Tibial nerve (tissue), 4 donors: ENCODE measurements at regions not wholly inside any gene's neighbourhood (a gene's known extent, or its start where the extent isn't known, plus 50 kb on each side); places are given as distances from the start of the nearest gene placed in this dataset.

Source experiments
- DNase-seq, 2 donors: peaks; one replicate each; pipeline ENCODE4 v3.0.0-alpha.2; 2019; ENCODE audit warnings: low spot score in 2 of 2
- H3K27ac ChIP-seq, 4 donors: fragments of 200-600 bp; sonication (generic) in 3 of 4; one replicate each; pipeline ENCODE4 v1.5.1; 2017 to 2019; ENCODE audit warnings: mild to moderate bottlenecking in 1 of 4
- H3K27me3 ChIP-seq, 2 donors: fragments of 200-600 bp; sonication (generic) in 1 of 2; one replicate each; pipeline versions ENCODE4 v1.5.1 to v1.6.0; 2017 to 2019
- H3K36me3 ChIP-seq, 3 donors: fragments of 200-600 bp; sonication (generic); one replicate each; pipeline ENCODE4 v1.5.1; 2018 to 2019
- H3K4me1 ChIP-seq, 4 donors: fragments of 200-600 bp; sonication (generic) in 3 of 4; one replicate each; pipeline ENCODE4 v1.5.1; 2017 to 2019
- H3K4me3 ChIP-seq, 4 donors: fragments of 200-600 bp; sonication (generic) in 3 of 4; one replicate each; pipeline ENCODE4 v1.5.1; 2017 to 2019; ENCODE audit warnings: mild to moderate bottlenecking in 1 of 4, moderate library complexity in 1 of 4
- H3K9me3 ChIP-seq, 4 donors: fragments of 200-600 bp; sonication (generic) in 3 of 4; one replicate each; pipeline ENCODE4 v1.5.1; 2017 to 2019
- CTCF ChIP-seq, 5 experiments: fragments of 200-600 bp in 3 of 5; fragments of 450-650 bp in 2 of 5; sonication (generic) in 3 of 5; IDR thresholded peaks; one replicate each; pipeline ENCODE4 v1.5.1; 2016 to 2019; ENCODE audit warnings: antibody characterized with exemption in 5 of 5, mild to moderate bottlenecking in 3 of 5, moderate library complexity in 2 of 5
- EP300 ChIP-seq, 2 donors: sonication (generic); formaldehyde crosslinking; IDR thresholded peaks; one replicate each; pipeline ENCODE4 v1.6.1; 2017; ENCODE audit warnings: antibody characterized with exemption in 2 of 2, mild to moderate bottlenecking in 1 of 2
- POLR2A ChIP-seq, 2 donors: fragments of 450-650 bp; IDR thresholded peaks; one replicate each; pipeline ENCODE4 v1.6.1; 2017; ENCODE audit warnings: antibody characterized with exemption in 2 of 2, mild to moderate bottlenecking in 2 of 2, moderate library complexity in 2 of 2
- WGBS, 2 donors: methylation state at CpG; one replicate each; pipeline ENCODE4 v1.1.5; 2018; 5-methylcytosine and 5-hydroxymethylcytosine counted together

GRCh38 chr14:28589792-28590191, 176.8 kb upstream of the FOXG1 start:
- no peaks in the 10 kb centered on the region for H3K4me1 ChIP-seq
- H3K27ac ChIP-seq: no peak overlapping the region
- WGBS, 2 donors: 43 to 53% methylated on average over 1 of the region's 1 CpG
- no peaks in the 10 kb centered on the region for H3K9me3 ChIP-seq
- no peaks in the 10 kb centered on the region for H3K27me3 ChIP-seq
- no peak for DNase-seq
- no peaks in the 10 kb centered on the region for H3K36me3 ChIP-seq
- H3K4me3 ChIP-seq: no peak overlapping the region
- TF ChIP-seq CTCF (IDR thresholded peaks at IDR 0.05) (no peak), POLR2A (IDR thresholded peaks at IDR 0.05) (no peak), EP300 (IDR thresholded peaks at IDR 0.05) (no peak)

DNA sequence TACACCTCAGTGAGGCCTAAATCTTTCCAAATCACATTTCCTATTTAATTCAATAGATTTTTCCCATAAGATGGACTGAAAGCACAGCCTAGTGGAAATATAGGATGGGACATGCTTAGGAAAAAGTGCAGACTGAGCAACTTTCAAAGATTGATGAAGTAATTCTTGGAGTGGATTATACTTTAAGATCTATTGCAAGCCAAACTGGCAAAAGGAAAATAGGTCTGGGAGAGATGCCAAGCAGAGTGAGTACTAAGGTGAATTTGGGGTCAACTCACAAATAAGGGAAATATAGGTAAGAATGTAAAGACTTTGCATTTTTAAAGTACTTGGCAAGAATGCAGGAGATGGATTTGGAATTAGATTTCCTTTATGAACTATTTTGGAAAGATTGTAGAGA, 170.2 kb upstream of the FOXG1 start:
- TF ChIP-seq CTCF (IDR thresholded peaks at IDR 0.05) (no peak), EP300 (IDR thresholded peaks at IDR 0.05) (no peak), POLR2A (IDR thresholded peaks at IDR 0.05) (no peak)
- no peak for DNase-seq
- H3K9me3 ChIP-seq: no peaks in the 10 kb centered on the region
- no peak overlapping the region for H3K27ac ChIP-seq
- H3K4me3 ChIP-seq: no peak overlapping the region
- H3K27me3 ChIP-seq: no peaks in the 10 kb centered on the region
- H3K4me1 ChIP-seq: no peaks in the 10 kb centered on the region
- H3K36me3 ChIP-seq: no peaks in the 10 kb centered on the region

- Histone ChIP-seq H3K9me3 (no peaks in the 10 kb centered on the region), H3K4me1 (no peaks in the 10 kb centered on the region), H3K27me3 (no peaks in the 10 kb centered on the region), H3K4me3 (no peak overlapping the region), H3K36me3 (no peaks in the 10 kb centered on the region), H3K27ac (no peak overlapping the region)
- no peak for DNase-seq
- TF ChIP-seq POLR2A (IDR thresholded peaks at IDR 0.05): no peak
- TF ChIP-seq EP300 (IDR thresholded peaks at IDR 0.05): no peak
- no peak for TF ChIP-seq CTCF (IDR thresholded peaks at IDR 0.05)
- WGBS, 2 donors: 65 to 69% methylated on average over 2 of the region's 2 CpGs
Observed at GRCh38 chr14:28599191-28599590, 167.4 kb upstream of the FOXG1 start.

DNA sequence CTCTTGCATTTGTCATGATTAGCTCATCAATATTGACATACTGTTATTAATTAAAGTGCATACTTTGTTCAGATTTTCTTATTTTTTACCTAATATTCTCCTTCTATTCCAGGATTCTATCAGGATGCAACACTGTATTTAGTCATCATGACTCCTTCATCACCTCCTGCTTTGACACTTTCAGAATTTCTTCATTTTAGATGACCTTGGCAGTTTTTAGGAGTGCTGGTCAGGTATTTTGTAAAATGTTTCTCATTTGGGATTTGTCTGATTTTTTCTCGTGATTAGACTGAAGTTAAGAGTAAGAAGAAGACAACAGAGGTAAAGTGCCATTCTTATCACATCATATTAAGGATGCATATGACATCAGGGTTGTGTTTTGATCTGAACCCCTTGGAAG, 167.0 kb upstream of the FOXG1 start:
- H3K27ac ChIP-seq: no peak overlapping the region

DNA sequence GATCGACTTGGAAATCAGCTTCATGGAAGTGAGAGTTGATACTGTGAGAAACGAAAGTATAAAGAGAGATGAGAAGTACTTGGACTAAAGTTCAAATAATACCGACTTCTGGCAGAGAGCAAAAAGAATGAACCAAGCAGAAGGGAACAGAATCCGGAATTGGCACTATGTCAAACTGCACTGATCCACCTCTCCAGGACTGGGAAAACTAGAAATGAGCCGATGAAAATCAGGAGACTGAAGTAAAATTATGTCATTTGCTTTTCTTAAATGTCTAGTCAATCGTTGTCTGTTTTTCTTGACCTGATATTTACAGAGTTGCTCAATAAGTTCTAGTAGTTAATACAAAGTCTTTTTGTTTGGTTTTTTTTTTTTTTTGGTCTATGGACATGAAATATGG, 163.0 kb upstream of the FOXG1 start:
- WGBS, 2 donors: 26 to 30% methylated on average over 6 of the region's 6 CpGs
- H3K9me3 ChIP-seq: no peaks in the 10 kb centered on the region
- no peak overlapping the region for H3K27ac ChIP-seq
- H3K4me1 ChIP-seq: no peaks in the 10 kb centered on the region
- H3K36me3 ChIP-seq: no peaks in the 10 kb centered on the region
- no peak for TF ChIP-seq CTCF (IDR thresholded peaks at IDR 0.05)
- no peak for TF ChIP-seq EP300 (IDR thresholded peaks at IDR 0.05)
- H3K4me3 ChIP-seq: no peak overlapping the region
- DNase-seq: no peak
- H3K27me3 ChIP-seq: no peaks in the 10 kb centered on the region

More for the DNA sequence above, 167.0 kb upstream of the FOXG1 start:
- H3K27me3 ChIP-seq: no peaks in the 10 kb centered on the region
- H3K9me3 ChIP-seq: no peaks in the 10 kb centered on the region
- H3K4me1 ChIP-seq: no peaks in the 10 kb centered on the region
- no peak for DNase-seq
- H3K36me3 ChIP-seq: no peaks in the 10 kb centered on the region
- 78 to 87% methylated on average over 1 of the region's 1 CpG for WGBS, 2 donors
- no peak overlapping the region for H3K4me3 ChIP-seq
- TF ChIP-seq CTCF (IDR thresholded peaks at IDR 0.05) (no peak), EP300 (IDR thresholded peaks at IDR 0.05) (no peak), POLR2A (IDR thresholded peaks at IDR 0.05) (no peak)
